ENCODE measurements at regions not wholly inside any gene's neighbourhood (a gene's known extent, or its start where the extent isn't known, plus 50 kb on each side); places are given as distances from the start of the nearest gene placed in this dataset.

DNA sequence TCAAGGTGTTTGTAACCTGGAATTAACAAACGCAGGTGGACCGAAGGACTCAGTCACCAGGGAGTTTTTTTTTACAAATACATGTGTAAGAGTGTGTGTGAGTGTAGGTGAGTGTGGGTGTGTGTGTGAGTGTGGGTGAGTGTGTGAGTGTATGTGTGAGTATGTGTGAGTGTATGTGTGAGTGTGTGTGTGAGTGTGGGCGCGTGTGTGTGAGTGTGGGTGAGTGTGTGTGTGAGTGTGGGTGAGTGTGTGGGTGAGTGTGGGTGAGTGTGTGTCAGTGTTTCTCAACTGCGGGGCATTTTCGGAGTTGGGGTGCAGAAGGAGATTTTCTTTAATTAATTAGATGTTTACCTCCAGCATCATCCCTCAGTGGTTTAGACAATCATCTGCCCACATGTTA lies 1178.8 kb downstream of the VRK1 start:
- no peak overlapping the region for H3K4me3 ChIP-seq (ENCODE audit: control insufficient read depth, low read depth, low read length)
- TF ChIP-seq, protein P1, sequence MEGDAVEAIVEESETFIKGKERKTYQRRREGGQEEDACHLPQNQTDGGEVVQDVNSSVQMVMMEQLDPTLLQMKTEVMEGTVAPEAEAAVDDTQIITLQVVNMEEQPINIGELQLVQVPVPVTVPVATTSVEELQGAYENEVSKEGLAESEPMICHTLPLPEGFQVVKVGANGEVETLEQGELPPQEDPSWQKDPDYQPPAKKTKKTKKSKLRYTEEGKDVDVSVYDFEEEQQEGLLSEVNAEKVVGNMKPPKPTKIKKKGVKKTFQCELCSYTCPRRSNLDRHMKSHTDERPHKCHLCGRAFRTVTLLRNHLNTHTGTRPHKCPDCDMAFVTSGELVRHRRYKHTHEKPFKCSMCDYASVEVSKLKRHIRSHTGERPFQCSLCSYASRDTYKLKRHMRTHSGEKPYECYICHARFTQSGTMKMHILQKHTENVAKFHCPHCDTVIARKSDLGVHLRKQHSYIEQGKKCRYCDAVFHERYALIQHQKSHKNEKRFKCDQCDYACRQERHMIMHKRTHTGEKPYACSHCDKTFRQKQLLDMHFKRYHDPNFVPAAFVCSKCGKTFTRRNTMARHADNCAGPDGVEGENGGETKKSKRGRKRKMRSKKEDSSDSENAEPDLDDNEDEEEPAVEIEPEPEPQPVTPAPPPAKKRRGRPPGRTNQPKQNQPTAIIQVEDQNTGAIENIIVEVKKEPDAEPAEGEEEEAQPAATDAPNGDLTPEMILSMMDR (IDR thresholded peaks at IDR 0.05; ENCODE audit: control insufficient read depth, insufficient read depth, low read depth, low read length, missing control alignments): no peak
- no peak for DNase-seq (ENCODE audit: low read depth)

DNA sequence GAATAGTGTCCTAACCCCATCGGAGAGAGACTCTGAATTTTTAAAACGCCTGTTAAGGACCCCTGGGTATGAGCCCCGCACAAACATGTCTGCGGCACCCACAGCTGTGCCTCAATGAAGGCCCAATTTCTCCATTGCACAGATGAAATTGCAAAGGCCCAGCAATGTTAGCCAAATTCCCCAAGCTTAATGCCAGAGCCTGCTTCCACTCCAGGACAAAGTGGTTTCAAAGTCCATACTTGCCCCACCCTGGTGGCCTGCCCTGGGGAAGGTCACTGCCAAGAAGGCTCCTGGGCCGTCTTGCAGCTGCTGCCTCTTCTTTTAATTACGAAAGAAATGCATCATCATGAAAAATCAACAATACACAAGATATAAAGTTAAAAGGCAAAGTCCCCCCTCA lies 1179.7 kb downstream of the VRK1 start:
- H3K4me3 ChIP-seq (ENCODE audit: control insufficient read depth, low read depth, low read length): no peak overlapping the region
- no peak for DNase-seq (ENCODE audit: low read depth)
- TF ChIP-seq, protein P1 (IDR thresholded peaks at IDR 0.05; ENCODE audit: control insufficient read depth, insufficient read depth, low read depth, low read length, missing control alignments): no peak

DNA sequence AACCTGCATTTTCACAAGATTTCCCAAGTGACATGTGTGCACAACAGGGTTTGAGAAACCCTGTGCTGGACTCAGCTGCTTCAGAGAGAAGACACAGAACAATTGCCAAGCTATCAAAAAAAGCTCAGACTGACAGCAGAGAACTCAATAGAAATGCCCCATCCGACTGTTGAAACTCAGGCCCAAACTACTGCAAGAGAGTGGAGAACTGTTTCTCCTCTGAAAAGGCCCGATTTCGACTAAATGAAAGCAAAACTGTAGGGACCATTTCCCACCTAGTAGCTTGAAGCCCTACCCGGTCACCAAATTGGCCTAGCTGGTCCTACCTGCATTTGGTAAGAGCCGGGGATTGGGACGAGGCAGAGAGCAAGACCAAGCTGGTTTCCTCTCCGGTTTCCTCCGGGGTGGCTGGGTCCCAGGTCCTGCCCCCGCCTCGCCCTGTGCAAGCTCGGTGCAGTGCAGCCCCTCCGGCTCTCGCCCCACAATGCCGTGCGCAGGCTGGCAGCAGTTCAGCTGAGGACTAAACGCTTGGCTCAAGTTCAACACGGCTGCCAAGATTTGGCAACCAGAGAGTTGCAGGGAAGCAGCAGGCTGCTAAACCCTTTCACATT lies 1180.6 kb downstream of the VRK1 start:
- no peak overlapping the region for H3K4me3 ChIP-seq (ENCODE audit: control insufficient read depth, low read depth, low read length)
- TF ChIP-seq, protein P1 (IDR thresholded peaks at IDR 0.05; ENCODE audit: control insufficient read depth, insufficient read depth, low read depth, low read length, missing control alignments): no peak
- no peak for DNase-seq (ENCODE audit: low read depth)

DNA sequence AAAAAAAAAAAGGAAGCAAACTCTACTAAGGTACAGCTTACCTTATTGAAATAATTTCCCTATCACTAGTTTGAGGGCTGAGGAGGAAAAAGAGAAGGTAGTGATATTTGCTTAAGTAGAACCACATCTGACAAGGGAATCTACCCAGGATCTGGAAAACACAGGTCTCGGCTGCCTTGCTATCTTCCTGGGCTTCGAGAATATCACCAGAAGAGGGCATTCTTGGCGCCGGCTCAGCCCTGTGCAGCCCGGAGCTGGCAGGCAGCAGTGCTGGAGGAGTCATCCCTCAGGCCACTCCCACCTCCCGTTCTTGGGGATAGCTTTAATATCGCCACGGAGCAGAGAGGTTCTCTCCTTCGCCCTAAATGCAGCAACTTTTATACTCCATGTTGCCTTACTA lies 1181.2 kb downstream of the VRK1 start:
- no peak overlapping the region for H3K4me3 ChIP-seq (ENCODE audit: control insufficient read depth, low read depth, low read length)
- TF ChIP-seq, protein P1 (IDR thresholded peaks at IDR 0.05; ENCODE audit: control insufficient read depth, insufficient read depth, low read depth, low read length, missing control alignments): no peak
- no peak for DNase-seq (ENCODE audit: low read depth)

DNA sequence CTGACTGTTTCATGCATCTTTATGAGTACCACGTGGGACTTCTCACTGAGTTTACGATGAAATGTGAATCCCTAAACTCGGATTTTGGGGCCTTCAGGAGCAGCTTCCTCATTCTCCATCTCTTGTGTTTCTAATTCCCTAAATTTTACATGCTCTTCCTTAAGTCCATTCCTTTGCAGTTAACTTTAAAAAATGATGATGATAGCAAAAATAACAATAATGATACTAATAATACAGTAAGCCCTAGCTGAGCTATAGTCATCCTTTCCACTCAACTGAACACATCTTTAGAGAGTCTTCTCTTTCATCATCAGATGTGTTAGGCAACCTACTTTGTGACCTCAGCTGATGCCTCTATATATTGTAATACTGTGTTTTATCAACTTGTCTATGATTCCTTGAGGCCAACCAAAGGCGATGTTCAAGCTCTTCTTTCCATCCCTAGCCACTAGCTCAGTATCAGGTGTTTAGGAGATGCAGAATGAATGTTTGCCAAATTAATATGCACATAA lies 1196.4 kb downstream of the VRK1 start:
- no peak for DNase-seq (ENCODE audit: low read depth)
- no peak overlapping the region for H3K4me3 ChIP-seq (ENCODE audit: control insufficient read depth, low read depth, low read length)
- TF ChIP-seq, protein P1 (IDR thresholded peaks at IDR 0.05; ENCODE audit: control insufficient read depth, insufficient read depth, low read depth, low read length, missing control alignments): no peak

DNA sequence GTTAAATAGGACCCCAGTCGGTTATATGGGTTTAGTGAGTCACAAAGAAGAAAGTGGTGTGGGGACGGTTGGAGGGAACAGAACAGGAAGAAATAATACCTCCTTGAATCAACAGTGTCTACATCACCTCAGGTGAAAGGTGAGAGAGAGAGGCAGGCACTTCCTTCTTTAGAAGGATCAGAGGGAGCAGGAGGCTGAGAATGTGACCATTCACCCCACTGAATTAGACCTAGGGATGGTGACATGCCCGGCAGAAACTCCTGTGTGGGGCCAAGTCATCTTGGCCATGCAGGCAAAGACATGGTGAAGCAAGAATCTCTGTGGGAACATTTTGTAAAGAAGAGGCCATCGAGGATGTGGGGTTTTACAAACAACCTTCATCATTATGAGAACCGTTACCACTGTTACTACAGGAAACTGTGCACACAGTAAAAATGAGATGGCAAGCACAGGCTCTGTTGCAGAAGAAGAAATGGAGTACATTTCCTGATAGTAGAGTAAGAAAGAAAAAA lies 1196.9 kb downstream of the VRK1 start:
- no peak for DNase-seq (ENCODE audit: low read depth)
- no peak overlapping the region for H3K4me3 ChIP-seq (ENCODE audit: control insufficient read depth, low read depth, low read length)
- TF ChIP-seq, protein P1 (IDR thresholded peaks at IDR 0.05; ENCODE audit: control insufficient read depth, insufficient read depth, low read depth, low read length, missing control alignments): no peak

All from AG09309 (cell line).